Muscle layer of duodenum (tissue), 2 donors: ENCODE measurements at regions not wholly inside any gene's neighbourhood (a gene's known extent, or its start where the extent isn't known, plus 50 kb on each side); places are given as distances from the start of the nearest gene placed in this dataset.

ENCODE experiments used
- H3K27ac ChIP-seq: one replicate; pipeline ENCODE4 v1.7.0; 2013; ENCODE audit warnings: mild to moderate bottlenecking, low read length
- H3K27me3 ChIP-seq: one replicate; pipeline ENCODE4 v1.7.0; 2013; ENCODE audit warnings: low read depth, mild to moderate bottlenecking, control low read depth, low read length
- H3K36me3 ChIP-seq, 2 donors: one replicate each; pipeline ENCODE4 v1.7.0; 2013; ENCODE audit warnings: low read length in 2 of 2, control low read depth in 1 of 2, mild to moderate bottlenecking in 1 of 2; ENCODE audit not compliant: insufficient read depth in 2 of 2, control insufficient read depth in 1 of 2
- H3K4me1 ChIP-seq, 2 donors: one replicate each; pipeline ENCODE4 v1.7.0; 2013; ENCODE audit warnings: low read length in 2 of 2, mild to moderate bottlenecking in 2 of 2, control low read depth in 1 of 2, moderate library complexity in 1 of 2; ENCODE audit not compliant: insufficient read depth in 2 of 2, control insufficient read depth in 1 of 2
- H3K4me3 ChIP-seq, 2 donors: one replicate each; pipeline ENCODE4 v1.7.0; 2013; ENCODE audit warnings: low read length in 2 of 2, low read depth in 1 of 2, mild to moderate bottlenecking in 1 of 2
- H3K9me3 ChIP-seq, 2 donors: one replicate each; pipeline ENCODE4 v1.7.0; 2013; ENCODE audit warnings: low read length in 2 of 2, control low read depth in 1 of 2, mild to moderate bottlenecking in 1 of 2; ENCODE audit not compliant: control insufficient read depth in 1 of 2
- donor health status: healthy.

DNA sequence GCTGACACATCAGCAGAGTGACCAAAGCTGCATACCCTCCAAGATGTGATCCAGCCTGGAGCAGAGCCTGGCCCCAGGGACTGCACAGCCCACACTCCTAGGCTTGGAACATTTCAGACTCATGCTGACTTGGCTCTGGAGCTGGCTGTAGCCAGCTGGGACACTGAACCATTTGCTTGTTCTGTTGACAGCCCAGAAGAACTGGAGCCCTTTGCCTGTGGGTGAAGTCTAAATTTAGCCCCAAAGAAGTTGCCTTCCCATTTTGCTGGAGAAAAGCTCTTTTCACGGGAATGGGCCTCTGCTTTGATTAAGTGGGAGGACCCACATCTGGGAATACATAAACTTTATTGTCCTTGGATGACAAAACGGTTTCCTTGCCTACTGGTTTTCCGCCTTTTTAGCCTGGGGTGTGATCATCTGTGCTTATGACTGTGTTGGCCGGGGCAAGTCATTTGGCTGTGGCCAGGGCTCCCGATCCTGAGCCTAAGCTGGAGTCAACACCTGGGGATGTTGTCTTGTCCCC, 186.2 kb upstream of the BMPER start:
- peaks cover 0 to 12% of the 10 kb centered on the region in 2 donors for H3K4me1 ChIP-seq
- H3K9me3 ChIP-seq = no peaks in the 10 kb centered on the region
- H3K4me3 ChIP-seq = no peak overlapping the region
- no peaks in the 10 kb centered on the region for H3K27me3 ChIP-seq
- no peaks in the 10 kb centered on the region for H3K36me3 ChIP-seq
- H3K27ac ChIP-seq = no peak overlapping the region

DNA sequence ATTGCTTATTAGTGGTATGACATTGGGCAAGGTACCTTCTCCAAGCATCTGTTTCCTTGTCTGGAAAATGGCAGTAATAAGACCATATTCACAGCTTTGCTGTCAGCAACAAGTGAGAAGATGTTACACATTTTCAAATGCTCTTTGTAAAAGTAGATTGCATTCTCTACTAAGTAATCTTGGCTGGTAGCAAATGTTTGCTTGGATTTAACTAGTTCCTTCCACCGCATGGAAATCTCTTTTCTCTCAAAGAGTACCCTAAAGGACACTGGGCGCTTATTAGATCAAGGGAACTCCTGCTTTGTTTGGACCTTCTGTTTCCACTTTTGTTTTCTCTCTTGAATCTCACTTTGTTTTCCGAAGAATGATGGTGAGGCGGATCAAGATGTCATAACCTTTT, 185.2 kb upstream of the BMPER start:
- Histone ChIP-seq H3K9me3 (no peaks in the 10 kb centered on the region), H3K4me1 (peaks cover 0 to 12% of the 10 kb centered on the region in 2 donors), H3K36me3 (no peaks in the 10 kb centered on the region), H3K4me3 (no peak overlapping the region), H3K27ac (no peak overlapping the region), H3K27me3 (no peaks in the 10 kb centered on the region)

DNA sequence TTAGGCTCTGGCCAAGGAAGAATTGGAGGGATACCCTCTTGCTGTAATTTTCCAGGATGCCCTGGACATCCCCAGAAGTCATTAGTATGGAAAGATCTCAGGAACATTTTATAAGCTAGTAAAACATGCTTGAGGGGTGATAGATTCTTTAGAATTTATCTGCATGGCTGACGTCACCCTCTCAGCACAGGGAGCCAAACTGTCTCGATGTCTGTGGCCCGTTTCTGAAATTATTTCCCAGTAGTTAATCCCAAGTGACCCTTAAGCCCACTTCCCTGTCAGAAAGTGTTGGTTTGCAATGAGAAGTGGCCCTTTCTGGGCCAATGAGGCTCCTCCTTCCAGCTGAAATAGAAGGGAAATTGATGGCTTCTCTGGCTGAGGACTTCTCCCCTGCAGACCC, 184.5 kb upstream of the BMPER start:
- Histone ChIP-seq H3K27ac (no peak overlapping the region), H3K9me3 (no peaks in the 10 kb centered on the region), H3K36me3 (no peaks in the 10 kb centered on the region), H3K27me3 (no peaks in the 10 kb centered on the region), H3K4me3 (no peak overlapping the region), H3K4me1 (peaks cover 0 to 12% of the 10 kb centered on the region in 2 donors)

DNA sequence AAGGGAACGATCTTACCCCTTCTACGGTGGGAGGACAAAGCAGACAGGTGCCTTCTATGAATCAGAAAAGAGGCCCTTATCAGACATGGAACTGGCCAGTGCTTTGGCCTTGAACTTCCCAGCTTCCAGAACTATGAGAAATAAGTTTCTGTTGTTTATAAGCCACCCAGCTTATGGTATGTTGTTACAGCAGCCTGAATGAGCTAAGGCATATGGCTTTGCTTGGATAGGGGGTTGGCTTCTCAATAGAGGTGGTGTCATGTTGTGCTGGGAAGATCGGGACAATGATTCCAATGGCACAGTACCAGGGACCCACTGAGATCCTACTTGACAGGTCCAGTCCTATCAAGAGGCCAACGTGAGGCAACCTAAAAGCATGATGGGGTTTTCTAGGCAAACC, 183.4 kb upstream of the BMPER start:
- Histone ChIP-seq H3K9me3 (no peaks in the 10 kb centered on the region), H3K27me3 (no peaks in the 10 kb centered on the region), H3K4me3 (no peak overlapping the region), H3K36me3 (no peaks in the 10 kb centered on the region), H3K27ac (no peak overlapping the region), H3K4me1 (peaks cover 0 to 12% of the 10 kb centered on the region in 2 donors)

DNA sequence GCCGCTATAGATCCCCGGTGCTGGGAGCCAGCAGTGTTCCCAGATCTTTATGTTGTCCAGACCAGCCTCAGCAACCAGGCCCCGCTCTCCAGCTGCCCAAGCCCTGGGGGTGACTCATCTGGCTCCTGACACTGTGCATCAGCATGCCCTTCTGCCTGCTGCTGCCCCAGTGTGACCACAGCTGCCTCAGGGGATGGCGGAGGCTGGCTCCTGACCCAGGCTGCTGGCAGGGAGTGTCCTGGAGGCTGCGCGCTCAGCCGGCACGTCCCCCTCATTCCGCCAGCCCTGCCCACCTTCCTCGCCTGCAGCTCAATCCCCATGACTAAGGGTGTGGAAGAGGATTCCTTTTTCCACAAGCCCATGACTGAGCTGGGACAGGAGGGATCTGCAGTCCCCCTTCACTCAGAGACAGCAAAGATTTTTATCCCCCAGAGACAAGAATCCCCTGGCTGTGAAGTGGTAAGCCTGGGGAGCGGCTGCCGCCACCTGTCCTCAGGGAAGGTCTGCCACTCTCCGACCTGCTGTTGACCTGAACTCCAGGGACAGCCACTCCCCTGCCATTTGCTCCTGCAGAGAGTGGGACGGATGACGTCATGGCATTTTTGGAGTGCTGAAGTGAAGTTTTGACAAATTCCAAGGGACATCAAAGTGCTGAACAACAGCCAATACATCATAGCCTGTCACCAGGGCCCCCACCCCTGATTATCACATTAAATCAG, 182.8 kb upstream of the BMPER start:
- Histone ChIP-seq H3K36me3 (no peaks in the 10 kb centered on the region), H3K27ac (no peak overlapping the region), H3K27me3 (no peaks in the 10 kb centered on the region), H3K4me1 (peaks cover 0 to 12% of the 10 kb centered on the region in 2 donors), H3K4me3 (no peak overlapping the region), H3K9me3 (no peaks in the 10 kb centered on the region)

DNA sequence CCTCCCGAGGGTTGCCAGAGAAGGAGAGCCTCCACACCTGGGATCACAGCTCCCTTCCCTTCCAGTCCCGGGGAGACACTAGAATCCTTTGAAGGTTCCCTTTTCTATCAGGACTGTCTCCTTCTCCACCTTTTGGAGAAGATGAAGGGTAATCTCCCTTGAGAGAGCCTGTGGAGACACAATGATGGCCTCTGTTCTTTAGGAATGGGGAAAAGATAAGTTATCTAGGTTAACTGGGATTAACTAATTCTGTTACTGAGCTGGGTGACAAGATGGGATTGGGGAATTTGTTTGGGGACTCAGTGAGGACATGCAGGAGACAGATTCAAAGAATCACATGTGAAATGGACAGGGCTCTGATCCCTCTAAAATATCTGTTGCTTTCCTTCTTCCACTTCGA, 181.1 kb upstream of the BMPER start:
- no peaks in the 10 kb centered on the region for H3K9me3 ChIP-seq
- H3K4me1 ChIP-seq = no peaks in the 10 kb centered on the region
- H3K4me3 ChIP-seq = no peak overlapping the region

DNA sequence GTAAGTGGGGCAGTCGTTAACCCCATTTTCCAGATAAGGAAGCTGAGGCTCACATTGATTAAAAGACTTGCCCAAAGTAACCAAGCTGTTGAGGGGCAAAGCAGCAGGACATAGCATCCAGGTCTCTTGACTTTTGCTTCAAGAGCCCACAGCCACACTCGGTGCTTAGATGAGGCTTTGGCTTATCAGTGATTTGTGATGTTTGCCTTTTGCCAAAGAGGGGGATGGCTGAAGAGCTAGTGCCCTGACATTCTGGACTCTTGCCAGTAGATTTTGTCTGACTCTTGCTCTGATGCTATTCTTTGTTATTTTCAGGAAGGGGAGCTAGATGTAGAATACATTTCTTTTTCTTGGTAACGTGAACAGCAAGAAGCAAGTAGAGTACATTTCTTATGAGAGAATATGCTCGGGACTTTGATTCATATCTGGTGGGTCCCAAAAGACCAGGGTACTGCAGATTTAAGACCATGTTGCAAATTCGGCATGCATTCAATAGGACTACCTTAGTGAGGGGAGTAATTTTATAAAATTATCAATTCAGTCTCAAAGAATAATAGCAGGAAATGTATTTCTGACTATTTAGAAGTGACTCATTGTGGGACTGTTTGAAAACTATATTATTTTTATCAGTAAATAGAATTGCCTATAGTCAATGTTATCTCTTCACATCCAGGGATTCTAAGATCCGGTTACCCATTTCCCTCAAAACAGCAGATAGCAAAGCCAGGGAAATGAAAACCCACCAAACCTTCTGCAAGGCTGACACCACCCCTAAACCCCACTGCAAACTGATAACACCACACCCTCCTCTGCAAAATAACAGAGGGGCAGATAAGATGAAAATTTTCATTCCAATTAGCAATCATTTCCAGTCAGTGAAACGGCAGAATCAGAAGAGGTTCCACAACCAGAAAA, 180.0 kb upstream of the BMPER start:
- H3K4me1 ChIP-seq = no peaks in the 10 kb centered on the region
- no peaks in the 10 kb centered on the region for H3K9me3 ChIP-seq
- H3K27me3 ChIP-seq = no peaks in the 10 kb centered on the region
- H3K36me3 ChIP-seq = no peaks in the 10 kb centered on the region
- no peak overlapping the region for H3K4me3 ChIP-seq
- H3K27ac ChIP-seq = no peak overlapping the region

More for the DNA sequence above, 181.1 kb upstream of the BMPER start:
- Histone ChIP-seq H3K27ac (no peak overlapping the region), H3K27me3 (no peaks in the 10 kb centered on the region), H3K36me3 (no peaks in the 10 kb centered on the region)

DNA sequence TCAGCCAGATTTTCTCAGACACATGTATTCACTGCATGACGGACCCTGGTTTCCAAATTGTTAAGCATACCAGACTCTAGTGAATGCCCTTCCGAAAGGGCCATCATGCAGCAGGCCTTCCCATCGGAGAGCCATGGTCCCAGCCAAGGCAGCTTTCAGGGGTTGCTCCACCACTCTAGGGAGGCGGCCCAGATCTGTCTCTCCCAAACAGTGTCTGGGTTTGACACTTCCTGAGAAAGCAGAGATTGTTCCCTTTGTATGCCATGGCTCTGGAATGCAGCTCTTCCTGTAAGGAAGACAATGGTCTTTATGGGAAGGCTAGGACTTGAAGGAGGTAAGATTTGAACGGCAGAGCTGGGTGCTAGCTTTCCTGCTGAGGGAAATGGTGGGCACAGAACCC, 178.8 kb upstream of the BMPER start:
- H3K27ac ChIP-seq = no peak overlapping the region
- H3K4me1 ChIP-seq = no peaks in the 10 kb centered on the region
- H3K36me3 ChIP-seq = no peaks in the 10 kb centered on the region
- no peaks in the 10 kb centered on the region for H3K27me3 ChIP-seq
- no peaks in the 10 kb centered on the region for H3K9me3 ChIP-seq
- no peak overlapping the region for H3K4me3 ChIP-seq

DNA sequence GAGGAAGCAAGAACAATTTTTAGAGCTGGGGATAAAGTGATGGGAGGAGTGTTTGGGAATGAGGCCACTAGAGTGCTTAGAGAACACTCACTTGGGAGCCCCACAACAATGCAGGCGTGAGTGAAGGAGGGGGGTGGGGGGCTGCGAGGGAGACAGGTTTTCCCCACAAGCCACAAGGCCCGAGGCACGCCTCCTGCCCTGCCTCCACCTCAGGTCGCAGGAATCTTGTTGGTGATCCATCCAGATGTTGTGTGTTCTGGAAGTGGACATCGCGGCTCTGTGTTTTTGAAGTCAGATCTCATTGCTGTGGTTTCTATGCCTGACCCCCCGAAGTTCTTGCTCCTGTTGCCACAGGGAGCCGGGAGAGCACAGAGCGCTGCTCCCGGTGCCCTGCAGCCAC, 178.0 kb upstream of the BMPER start:
- no peaks in the 10 kb centered on the region for H3K9me3 ChIP-seq
- H3K27ac ChIP-seq = no peak overlapping the region
- no peaks in the 10 kb centered on the region for H3K27me3 ChIP-seq
- no peaks in the 10 kb centered on the region for H3K4me1 ChIP-seq
- no peak overlapping the region for H3K4me3 ChIP-seq
- H3K36me3 ChIP-seq = no peaks in the 10 kb centered on the region

DNA sequence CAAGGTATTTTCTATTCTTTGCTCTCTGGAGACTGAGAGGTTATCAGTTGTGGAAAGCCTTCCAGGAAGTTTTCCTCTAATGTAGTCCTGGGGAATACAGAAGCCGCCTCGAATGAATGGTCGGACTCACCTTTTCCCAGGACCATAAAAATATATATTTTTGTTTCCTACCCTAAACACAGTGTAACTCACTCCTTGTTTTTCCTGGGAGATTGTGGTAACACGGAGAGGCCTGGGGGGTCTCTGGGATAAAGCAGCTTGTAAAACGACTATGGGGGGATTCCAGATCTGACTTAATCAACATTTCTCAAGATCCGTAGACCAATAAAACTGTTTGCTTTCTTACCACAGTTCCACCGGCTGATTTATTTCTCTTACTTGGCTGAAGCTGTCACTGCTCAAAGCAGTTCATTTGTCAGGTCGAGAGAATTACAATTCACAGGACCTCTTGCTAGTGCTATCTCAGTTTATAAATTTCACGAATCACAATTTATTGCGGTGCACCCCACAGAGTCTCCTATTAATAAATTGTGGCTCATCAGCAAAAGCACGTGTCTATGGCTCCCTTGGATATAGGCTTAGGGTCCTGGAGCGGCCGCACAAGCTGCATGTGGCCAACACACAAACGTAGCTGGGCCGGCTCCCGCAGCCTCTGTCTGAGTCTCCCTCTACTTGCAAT, 176.3 kb upstream of the BMPER start:
- no peaks in the 10 kb centered on the region for H3K9me3 ChIP-seq
- H3K36me3 ChIP-seq = no peaks in the 10 kb centered on the region
- no peaks in the 10 kb centered on the region for H3K4me1 ChIP-seq
- no peaks in the 10 kb centered on the region for H3K27me3 ChIP-seq
- no peak overlapping the region for H3K4me3 ChIP-seq
- H3K27ac ChIP-seq = no peak overlapping the region

DNA sequence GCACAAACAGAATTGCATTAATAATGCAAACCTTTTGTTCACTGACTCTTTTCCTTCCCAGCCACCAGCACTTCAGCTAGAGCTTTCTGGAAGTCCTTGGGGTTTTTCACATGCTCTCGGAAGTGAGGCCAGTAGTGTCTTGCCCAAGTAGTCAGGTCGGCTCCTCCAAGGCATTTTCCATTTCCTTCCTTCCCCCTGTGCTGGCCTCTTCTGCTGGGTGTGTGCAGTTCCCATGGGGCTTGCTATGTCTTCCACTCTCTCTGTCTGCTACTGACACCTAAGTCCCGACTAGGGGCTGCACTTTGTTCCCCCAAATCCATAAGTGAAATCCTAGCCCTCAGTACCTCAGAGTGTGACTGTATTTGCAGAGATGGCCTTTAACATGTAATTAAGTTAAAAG, 175.6 kb upstream of the BMPER start:
- Histone ChIP-seq H3K4me3 (no peak overlapping the region), H3K36me3 (no peaks in the 10 kb centered on the region), H3K27me3 (no peaks in the 10 kb centered on the region), H3K4me1 (no peaks in the 10 kb centered on the region), H3K9me3 (no peaks in the 10 kb centered on the region), H3K27ac (no peak overlapping the region)
